ENCODE measurements at regions not wholly inside any gene's neighbourhood (a gene's known extent, or its start where the extent isn't known, plus 50 kb on each side); places are given as distances from the start of the nearest gene placed in this dataset.

GRCh38 chr5:125377141-125377540, 630.7 kb upstream of the ZNF608 start:
- no peak for DNase-seq (ENCODE audit: low read depth)
- no peak overlapping the region for H3K4me3 ChIP-seq (ENCODE audit: control insufficient read depth, low read depth, low read length)
- TF ChIP-seq, protein P1, sequence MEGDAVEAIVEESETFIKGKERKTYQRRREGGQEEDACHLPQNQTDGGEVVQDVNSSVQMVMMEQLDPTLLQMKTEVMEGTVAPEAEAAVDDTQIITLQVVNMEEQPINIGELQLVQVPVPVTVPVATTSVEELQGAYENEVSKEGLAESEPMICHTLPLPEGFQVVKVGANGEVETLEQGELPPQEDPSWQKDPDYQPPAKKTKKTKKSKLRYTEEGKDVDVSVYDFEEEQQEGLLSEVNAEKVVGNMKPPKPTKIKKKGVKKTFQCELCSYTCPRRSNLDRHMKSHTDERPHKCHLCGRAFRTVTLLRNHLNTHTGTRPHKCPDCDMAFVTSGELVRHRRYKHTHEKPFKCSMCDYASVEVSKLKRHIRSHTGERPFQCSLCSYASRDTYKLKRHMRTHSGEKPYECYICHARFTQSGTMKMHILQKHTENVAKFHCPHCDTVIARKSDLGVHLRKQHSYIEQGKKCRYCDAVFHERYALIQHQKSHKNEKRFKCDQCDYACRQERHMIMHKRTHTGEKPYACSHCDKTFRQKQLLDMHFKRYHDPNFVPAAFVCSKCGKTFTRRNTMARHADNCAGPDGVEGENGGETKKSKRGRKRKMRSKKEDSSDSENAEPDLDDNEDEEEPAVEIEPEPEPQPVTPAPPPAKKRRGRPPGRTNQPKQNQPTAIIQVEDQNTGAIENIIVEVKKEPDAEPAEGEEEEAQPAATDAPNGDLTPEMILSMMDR (conservative IDR thresholded peaks at IDR 0.05; ENCODE audit: control insufficient read depth, insufficient read depth, low read depth, low read length): no peak

DNA sequence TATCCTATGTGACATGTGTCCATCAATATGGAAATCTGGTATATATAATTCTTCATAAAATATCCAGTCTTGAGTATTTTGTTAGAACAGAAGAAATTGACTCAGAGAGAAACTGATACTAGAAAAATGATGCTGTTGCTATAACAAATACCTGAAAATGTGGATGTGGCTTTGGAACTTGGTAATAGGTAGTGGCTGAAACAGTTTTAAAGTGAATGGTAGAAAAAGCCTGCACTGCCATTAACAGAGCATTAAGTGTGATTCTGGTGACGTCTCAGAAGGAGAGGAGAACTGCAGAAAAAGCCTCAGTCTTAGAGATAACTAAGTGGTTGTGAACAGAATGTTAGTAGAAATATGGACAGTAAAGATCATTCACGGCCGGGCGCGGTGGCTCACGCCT, 634.9 kb upstream of the ZNF608 start:
- H3K4me3 ChIP-seq (ENCODE audit: control insufficient read depth, low read depth, low read length): no peak overlapping the region
- DNase-seq (ENCODE audit: low read depth): no peak
- TF ChIP-seq, protein P1 (conservative IDR thresholded peaks at IDR 0.05; ENCODE audit: control insufficient read depth, insufficient read depth, low read depth, low read length): no peak

DNA sequence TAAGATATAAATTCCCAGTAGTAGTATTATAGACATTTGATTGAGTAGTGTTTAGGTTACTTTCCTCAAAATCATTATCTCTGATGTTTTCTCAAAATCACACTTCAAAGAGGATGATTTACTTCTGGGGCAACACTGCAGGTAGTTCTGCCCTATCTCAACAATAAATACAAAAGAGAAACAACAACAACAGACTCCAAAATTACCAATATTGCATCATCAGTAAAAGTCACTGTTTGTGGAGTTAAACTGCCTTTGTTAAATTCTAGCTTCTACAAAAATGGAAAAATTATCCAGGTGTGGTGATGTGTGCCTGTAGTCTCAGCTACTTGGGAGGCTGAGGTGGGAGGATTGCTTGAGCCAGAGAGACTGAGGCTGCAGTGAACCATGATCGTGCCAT, 637.6 kb upstream of the ZNF608 start:
- no peak overlapping the region for H3K4me3 ChIP-seq (ENCODE audit: control insufficient read depth, low read depth, low read length)
- TF ChIP-seq, protein P1 (conservative IDR thresholded peaks at IDR 0.05; ENCODE audit: control insufficient read depth, insufficient read depth, low read depth, low read length): no peak
- no peak for DNase-seq (ENCODE audit: low read depth)

- DNase-seq (ENCODE audit: low read depth): no peak
- H3K4me3 ChIP-seq (ENCODE audit: control insufficient read depth, low read depth, low read length): no peak overlapping the region
- TF ChIP-seq, protein P1 (conservative IDR thresholded peaks at IDR 0.05; ENCODE audit: control insufficient read depth, insufficient read depth, low read depth, low read length): no peak
Observed at GRCh38 chr5:125390326-125390725, 643.9 kb upstream of the ZNF608 start.

DNA sequence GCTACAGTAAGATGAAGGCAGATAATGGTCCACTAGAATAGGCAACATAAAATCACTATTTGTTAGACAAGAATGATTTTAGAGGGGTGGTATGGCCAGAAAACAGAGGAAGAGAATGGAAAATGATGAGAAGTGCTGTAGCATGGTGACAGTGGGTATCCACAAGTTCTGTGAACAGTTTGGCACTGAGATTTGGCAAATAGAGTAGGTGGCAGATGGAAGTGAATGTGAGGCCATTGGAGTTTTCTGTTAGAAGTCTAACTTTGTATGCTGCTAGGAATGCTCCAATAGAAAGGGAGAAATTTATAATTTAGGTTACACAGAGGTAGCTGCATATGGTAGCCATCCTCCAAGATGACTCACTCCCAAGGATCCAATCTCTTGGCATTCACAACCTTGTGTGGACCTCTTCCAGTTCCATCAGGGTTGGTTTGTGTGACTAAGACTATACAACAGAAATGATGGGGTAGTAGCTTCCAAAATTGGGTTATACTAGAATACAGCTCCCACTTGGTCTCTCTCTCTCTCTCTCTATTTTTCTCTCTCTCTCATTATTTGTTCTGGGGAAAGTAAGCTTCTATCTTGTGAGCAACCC, 646.9 kb upstream of the ZNF608 start:
- DNase-seq (ENCODE audit: low read depth): peak; percentile 60
- H3K4me3 ChIP-seq (ENCODE audit: control insufficient read depth, low read depth, low read length): no peak overlapping the region
- TF ChIP-seq, protein P1 (conservative IDR thresholded peaks at IDR 0.05; ENCODE audit: control insufficient read depth, insufficient read depth, low read depth, low read length): no peak

GRCh38 chr5:125394661-125395280, 648.3 kb upstream of the ZNF608 start:
- no peak overlapping the region for H3K4me3 ChIP-seq (ENCODE audit: control insufficient read depth, low read depth, low read length)
- TF ChIP-seq, protein P1 (conservative IDR thresholded peaks at IDR 0.05; ENCODE audit: control insufficient read depth, insufficient read depth, low read depth, low read length): no peak
- DNase-seq (ENCODE audit: low read depth): no peak

All from fibroblast of mammary gland (primary cell).